A673 (cell line): ENCODE measurements at regions not wholly inside any gene's neighbourhood (a gene's known extent, or its start where the extent isn't known, plus 50 kb on each side); places are given as distances from the start of the nearest gene placed in this dataset.

ENCODE experiments used
- BruUV-seq: library from RNA; stranded (reverse); fragments of 400-500 nt; replicated peaks from 2 replicates; lab custom pipeline; 2021; lab: Mats Ljungman, UMichigan
- CTCF ChIA-PET: fragments of 300-600 bp; sonication (Branson Sonifier 250); formaldehyde crosslinking; loops from one replicate; lab custom pipeline; 2022; ENCODE audit warnings: antibody characterized with exemption; lab: Charles Lee
- POLR2A ChIA-PET: fragments of 300-600 bp; sonication (Branson Sonifier 250); formaldehyde crosslinking; loops from one replicate; lab custom pipeline; 2022; ENCODE audit warnings: antibody characterized with exemption; ENCODE audit not compliant: low non-redundant PET; lab: Charles Lee
- DNase-seq: peaks from one replicate; pipeline ENCODE4 v3.0.0-alpha.2; 2015; ENCODE audit warnings: low spot score
- H3K27ac ChIP-seq: fragments of 200-600 bp; sonication (generic); 2 replicates; pipeline ENCODE4 v1.5.1; 2016; ENCODE audit warnings: mixed run types, low read depth, mild to moderate bottlenecking, mixed read lengths, antibody characterized with exemption, low read length; ENCODE audit not compliant: poor library complexity, severe bottlenecking
- H3K27me3 ChIP-seq: fragments of 200-600 bp; sonication (generic); replicated peaks from 2 replicates; pipeline ENCODE4 v1.6.1; 2017; ENCODE audit warnings: mixed run types, low read depth, mild to moderate bottlenecking, mixed read lengths, antibody characterized with exemption, low read length; ENCODE audit not compliant: insufficient read depth, poor library complexity
- H3K36me3 ChIP-seq: fragments of 200-600 bp; sonication (generic); 2 replicates; pipeline ENCODE4 v1.6.1; 2016; ENCODE audit warnings: mixed run types, mild to moderate bottlenecking, mixed read lengths, antibody characterized with exemption, low read length; ENCODE audit not compliant: insufficient read depth, poor library complexity, severe bottlenecking
- H3K4me1 ChIP-seq: fragments of 200-600 bp; sonication (generic); 2 replicates; pipeline ENCODE4 v1.6.1; 2017; ENCODE audit warnings: mixed run types, mild to moderate bottlenecking, mixed read lengths, antibody characterized with exemption, low read length; ENCODE audit not compliant: insufficient read depth, poor library complexity, severe bottlenecking
- H3K4me3 ChIP-seq: fragments of 200-600 bp; sonication (generic); 2 replicates; pipeline ENCODE4 v1.5.1; 2016; ENCODE audit warnings: low read depth, mixed run types, mild to moderate bottlenecking, mixed read lengths, low read length; ENCODE audit not compliant: poor library complexity, severe bottlenecking
- H3K9me3 ChIP-seq: fragments of 200-600 bp; sonication (generic); 2 replicates; pipeline ENCODE4 v1.6.1; 2016; ENCODE audit warnings: mixed run types, low read depth, mild to moderate bottlenecking, mixed read lengths, antibody characterized with exemption, low read length; ENCODE audit not compliant: poor library complexity, severe bottlenecking
- EZH2 ChIP-seq: fragments of 200-600 bp; sonication (generic); IDR thresholded peaks from 2 replicates; pipeline ENCODE4 v1.6.1; 2017; ENCODE audit warnings: borderline replicate concordance, low read depth, mild to moderate bottlenecking, mixed read lengths, antibody characterized with exemption, low read length; ENCODE audit not compliant: poor library complexity, severe bottlenecking
- intact Hi-C: fragments of 100-400 bp; cut with micrococcal nuclease; formaldehyde crosslinking; loops from one replicate; pipeline ENCODE4 v1.10.0; 2022; ENCODE audit not compliant: unreplicated experiment
- TF ChIP-seq, protein P1 (sequence below): fragments of 300-800, 200-600 bp; sonication (generic); conservative IDR thresholded peaks from 2 replicates; pipeline ENCODE4 v1.5.1; 2017; ENCODE audit warnings: low read depth, mild to moderate bottlenecking, antibody characterized with exemption, low read length, moderate library complexity, mixed read lengths

DNA sequence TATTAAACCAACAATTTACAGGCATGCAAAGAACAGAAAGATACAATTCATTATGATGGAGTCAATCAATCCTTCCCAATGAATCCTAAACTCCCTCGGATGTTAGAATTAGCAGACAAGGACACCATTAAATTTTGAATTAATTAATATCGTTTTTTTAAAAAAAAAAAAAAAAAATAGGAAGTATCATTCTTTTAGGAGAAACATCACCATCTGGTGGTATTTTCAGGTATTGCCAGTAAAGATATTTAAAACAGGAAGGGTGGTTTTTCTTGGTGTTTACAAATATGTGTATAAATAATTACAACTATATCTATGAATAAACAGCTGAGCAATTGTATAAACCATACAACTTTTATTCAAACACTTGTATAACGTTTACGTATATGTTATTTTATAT, 564.4 kb downstream of the HAO1 start:
- intact Hi-C loops: no loop called here
- Histone ChIP-seq H3K36me3 (no peaks in the 10 kb centered on the region), H3K4me1 (no peaks in the 10 kb centered on the region), H3K27ac (no peak overlapping the region), H3K27me3 (no peaks in the 10 kb centered on the region), H3K9me3 (no peaks in the 10 kb centered on the region), H3K4me3 (no peak overlapping the region)
- peak; percentile 22 for DNase-seq
- POLR2A ChIA-PET: no interaction called here
- CTCF ChIA-PET: no interaction called here
- BruUV-seq: no TSS peak
- TF ChIP-seq, protein P1, sequence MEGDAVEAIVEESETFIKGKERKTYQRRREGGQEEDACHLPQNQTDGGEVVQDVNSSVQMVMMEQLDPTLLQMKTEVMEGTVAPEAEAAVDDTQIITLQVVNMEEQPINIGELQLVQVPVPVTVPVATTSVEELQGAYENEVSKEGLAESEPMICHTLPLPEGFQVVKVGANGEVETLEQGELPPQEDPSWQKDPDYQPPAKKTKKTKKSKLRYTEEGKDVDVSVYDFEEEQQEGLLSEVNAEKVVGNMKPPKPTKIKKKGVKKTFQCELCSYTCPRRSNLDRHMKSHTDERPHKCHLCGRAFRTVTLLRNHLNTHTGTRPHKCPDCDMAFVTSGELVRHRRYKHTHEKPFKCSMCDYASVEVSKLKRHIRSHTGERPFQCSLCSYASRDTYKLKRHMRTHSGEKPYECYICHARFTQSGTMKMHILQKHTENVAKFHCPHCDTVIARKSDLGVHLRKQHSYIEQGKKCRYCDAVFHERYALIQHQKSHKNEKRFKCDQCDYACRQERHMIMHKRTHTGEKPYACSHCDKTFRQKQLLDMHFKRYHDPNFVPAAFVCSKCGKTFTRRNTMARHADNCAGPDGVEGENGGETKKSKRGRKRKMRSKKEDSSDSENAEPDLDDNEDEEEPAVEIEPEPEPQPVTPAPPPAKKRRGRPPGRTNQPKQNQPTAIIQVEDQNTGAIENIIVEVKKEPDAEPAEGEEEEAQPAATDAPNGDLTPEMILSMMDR: peak; percentile 59
- TF ChIP-seq EZH2: no peak

GRCh38 chr20:7378864-7379605, 561.2 kb downstream of the HAO1 start:
- Histone ChIP-seq H3K36me3 (no peaks in the 10 kb centered on the region), H3K9me3 (no peaks in the 10 kb centered on the region), H3K4me1 (no peaks in the 10 kb centered on the region), H3K4me3 (no peak overlapping the region), H3K27ac (no peak overlapping the region), H3K27me3 (no peaks in the 10 kb centered on the region)
- ChIA-PET CTCF (no interaction called here), POLR2A (no interaction called here)
- DNase-seq: no peak
- TF ChIP-seq, protein P1: no peak
- TF ChIP-seq EZH2: no peak
- no TSS peak for BruUV-seq
- intact Hi-C loops: no loop called here

- POLR2A ChIA-PET: no interaction called here
- Histone ChIP-seq H3K27ac (no peak overlapping the region), H3K9me3 (no peaks in the 10 kb centered on the region), H3K36me3 (no peaks in the 10 kb centered on the region), H3K27me3 (no peaks in the 10 kb centered on the region), H3K4me3 (no peak overlapping the region), H3K4me1 (no peaks in the 10 kb centered on the region)
- no peak for DNase-seq
- TF ChIP-seq, protein P1: no peak
- TF ChIP-seq EZH2: no peak
- no TSS peak for BruUV-seq
- intact Hi-C loops: no loop called here
- CTCF ChIA-PET: no interaction called here
These were observed 560.5 kb downstream of the HAO1 start for GRCh38 chr20:7379621-7380220.
